ENCODE measurements at regions not wholly inside any gene's neighbourhood (a gene's known extent, or its start where the extent isn't known, plus 50 kb on each side); places are given as distances from the start of the nearest gene placed in this dataset.

DNA sequence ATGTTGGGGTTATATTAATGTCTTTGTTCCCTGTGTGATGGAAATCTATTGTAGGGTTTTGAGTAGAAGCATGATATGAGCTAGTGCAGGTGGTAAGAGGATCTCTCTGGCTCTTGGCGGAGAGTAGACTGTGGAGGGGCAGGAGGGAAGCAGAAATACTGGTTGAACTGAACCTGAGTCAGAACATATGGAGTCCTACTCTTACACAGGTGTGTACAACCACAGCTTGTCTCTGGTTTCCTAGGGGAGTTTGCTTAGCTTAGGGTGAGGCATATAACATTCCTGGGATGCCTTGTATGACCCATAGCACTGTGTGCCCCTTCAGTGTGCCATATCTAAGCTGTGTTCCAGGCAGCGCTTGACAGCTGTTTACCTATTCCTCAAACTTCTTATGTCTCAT lies 97.3 kb upstream of the GCFC2 start:
- DNase-seq (ENCODE audit: low read depth), result no peak
- TF ChIP-seq, protein P1, sequence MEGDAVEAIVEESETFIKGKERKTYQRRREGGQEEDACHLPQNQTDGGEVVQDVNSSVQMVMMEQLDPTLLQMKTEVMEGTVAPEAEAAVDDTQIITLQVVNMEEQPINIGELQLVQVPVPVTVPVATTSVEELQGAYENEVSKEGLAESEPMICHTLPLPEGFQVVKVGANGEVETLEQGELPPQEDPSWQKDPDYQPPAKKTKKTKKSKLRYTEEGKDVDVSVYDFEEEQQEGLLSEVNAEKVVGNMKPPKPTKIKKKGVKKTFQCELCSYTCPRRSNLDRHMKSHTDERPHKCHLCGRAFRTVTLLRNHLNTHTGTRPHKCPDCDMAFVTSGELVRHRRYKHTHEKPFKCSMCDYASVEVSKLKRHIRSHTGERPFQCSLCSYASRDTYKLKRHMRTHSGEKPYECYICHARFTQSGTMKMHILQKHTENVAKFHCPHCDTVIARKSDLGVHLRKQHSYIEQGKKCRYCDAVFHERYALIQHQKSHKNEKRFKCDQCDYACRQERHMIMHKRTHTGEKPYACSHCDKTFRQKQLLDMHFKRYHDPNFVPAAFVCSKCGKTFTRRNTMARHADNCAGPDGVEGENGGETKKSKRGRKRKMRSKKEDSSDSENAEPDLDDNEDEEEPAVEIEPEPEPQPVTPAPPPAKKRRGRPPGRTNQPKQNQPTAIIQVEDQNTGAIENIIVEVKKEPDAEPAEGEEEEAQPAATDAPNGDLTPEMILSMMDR (IDR thresholded peaks at IDR 0.05; ENCODE audit: low read depth, low read length, missing control alignments), result no peak
- no peak overlapping the region for H3K4me3 ChIP-seq (ENCODE audit: low read depth, low read length)
- in situ Hi-C loops (cut with HindIII; ENCODE audit: low sequenced_read_pairs), result no loop called here

DNA sequence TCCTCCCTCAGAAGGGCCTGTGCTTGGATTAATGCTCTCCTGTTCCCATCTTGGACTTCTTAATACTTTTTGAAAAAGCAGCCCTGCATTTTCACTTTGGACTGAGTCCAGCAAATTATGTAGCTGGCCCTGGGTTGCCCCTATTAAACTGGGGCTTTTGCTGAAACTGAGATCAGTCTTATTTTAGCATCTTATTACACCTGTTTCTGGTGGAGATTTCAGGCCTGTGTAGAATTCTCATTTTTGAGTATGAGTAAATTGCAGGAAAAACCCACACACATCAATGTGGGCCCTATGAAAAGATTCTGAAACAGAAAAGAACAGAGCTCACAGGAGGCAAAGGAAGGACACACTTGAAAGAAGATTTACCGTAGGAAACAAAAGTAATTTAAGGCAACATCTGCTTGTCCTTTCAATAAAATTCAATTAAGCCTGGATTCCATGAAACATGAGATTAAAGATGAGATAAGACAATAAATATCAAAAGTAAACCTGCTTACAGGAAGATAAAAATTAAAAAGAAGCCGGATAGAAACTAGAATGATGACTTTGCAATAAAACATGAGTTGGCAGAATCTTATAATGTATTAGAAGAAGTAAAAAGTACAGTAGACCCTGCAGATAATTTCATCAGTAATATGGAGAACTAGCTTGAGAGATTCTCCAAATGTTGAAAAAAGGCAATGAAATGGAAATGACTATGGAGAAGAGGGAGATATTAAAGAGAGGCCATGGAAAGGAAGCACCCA lies 90.7 kb upstream of the GCFC2 start:
- DNase-seq (ENCODE audit: low read depth), result no peak
- in situ Hi-C loops (cut with HindIII; ENCODE audit: low sequenced_read_pairs), result no loop called here
- TF ChIP-seq, protein P1 (IDR thresholded peaks at IDR 0.05; ENCODE audit: low read depth, low read length, missing control alignments), result no peak
- no peak overlapping the region for H3K4me3 ChIP-seq (ENCODE audit: low read depth, low read length)

DNA sequence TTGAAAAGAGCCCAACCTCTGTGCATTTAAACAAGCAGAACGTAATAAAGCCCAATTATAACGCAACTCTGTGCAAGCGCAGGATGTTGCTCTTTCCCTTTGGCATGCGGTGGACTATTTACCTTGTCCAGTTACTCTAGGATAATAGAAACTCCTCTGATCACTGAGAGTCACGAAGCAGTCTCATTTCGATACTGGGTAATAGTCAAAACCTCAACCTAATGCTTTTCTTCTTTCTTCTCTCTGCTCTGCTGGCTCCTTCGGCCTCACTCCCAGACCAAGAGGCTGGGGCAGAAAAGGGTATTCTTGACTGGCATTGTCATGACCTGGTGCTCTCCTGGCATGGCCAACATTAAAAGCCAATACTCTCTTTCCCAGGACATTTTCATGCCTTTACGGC lies 89.7 kb upstream of the GCFC2 start:
- DNase-seq (ENCODE audit: low read depth), result no peak
- in situ Hi-C loops (cut with HindIII; ENCODE audit: low sequenced_read_pairs), result no loop called here
- TF ChIP-seq, protein P1 (IDR thresholded peaks at IDR 0.05; ENCODE audit: low read depth, low read length, missing control alignments), result no peak
- H3K4me3 ChIP-seq (ENCODE audit: low read depth, low read length), result no peak overlapping the region

DNA sequence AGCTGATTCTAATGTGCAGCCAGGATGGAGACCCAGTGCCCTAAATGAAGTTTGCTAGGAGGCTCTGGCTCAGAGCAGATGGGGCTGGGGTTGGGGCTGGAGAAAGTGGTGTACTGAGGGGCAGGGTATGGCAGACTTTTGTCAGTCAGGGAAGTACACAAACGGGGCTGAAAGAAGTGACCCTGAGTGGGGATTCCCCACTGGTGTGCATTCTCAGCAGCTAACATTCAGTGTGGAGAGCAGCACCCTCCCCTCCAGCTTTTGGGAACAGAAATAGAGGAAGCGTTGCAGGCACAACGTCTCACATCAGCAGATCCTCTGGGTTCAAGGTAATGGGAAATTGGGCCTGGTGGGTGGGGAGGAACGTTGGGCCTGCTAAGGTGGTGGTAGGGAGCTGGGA lies 89.1 kb upstream of the GCFC2 start:
- in situ Hi-C loops (cut with HindIII; ENCODE audit: low sequenced_read_pairs), result no loop called here
- TF ChIP-seq, protein P1 (IDR thresholded peaks at IDR 0.05; ENCODE audit: low read depth, low read length, missing control alignments), result no peak
- DNase-seq (ENCODE audit: low read depth), result no peak
- no peak overlapping the region for H3K4me3 ChIP-seq (ENCODE audit: low read depth, low read length)

DNA sequence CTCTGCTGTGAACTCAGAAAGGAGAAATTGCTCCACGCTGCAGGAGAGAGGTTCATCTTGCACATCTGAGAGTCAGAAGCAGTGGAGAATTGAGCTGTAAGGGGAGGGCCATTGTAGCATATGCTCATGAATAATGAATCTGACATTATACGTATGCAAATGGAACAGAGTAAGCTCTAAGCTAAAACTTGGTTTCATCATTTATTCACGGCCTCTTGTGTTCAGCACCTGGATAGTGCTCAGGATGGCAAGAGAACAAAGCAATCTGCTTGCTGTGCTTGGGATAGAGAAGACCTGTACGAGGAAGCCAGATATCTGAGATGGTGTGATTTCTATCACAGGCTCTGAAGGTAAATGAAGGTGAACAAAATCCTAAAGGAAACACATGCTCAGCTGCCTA lies 87.9 kb upstream of the GCFC2 start:
- TF ChIP-seq, protein P1 (IDR thresholded peaks at IDR 0.05; ENCODE audit: low read depth, low read length, missing control alignments), result no peak
- H3K4me3 ChIP-seq (ENCODE audit: low read depth, low read length), result no peak overlapping the region
- DNase-seq (ENCODE audit: low read depth), result no peak
- in situ Hi-C loops (cut with HindIII; ENCODE audit: low sequenced_read_pairs), result no loop called here

DNA sequence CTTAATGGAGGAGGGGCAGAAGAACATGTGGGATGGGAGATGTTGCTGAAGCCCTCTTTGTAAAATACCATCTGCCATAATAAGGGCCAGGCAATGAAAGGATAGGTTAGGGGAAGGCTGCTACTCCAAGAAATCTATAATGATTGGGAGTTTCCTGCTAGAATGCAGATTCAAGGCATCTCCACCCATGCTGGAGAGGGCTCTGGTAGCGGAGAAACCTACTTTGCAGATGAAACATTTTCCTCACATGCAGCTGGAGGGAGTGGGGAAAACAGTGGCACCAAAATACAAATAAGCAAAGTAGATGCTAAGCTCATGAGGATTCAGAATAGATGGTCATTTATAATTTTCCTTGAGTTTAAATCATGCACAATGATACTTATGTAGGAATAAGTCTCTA lies 82.3 kb upstream of the GCFC2 start:
- in situ Hi-C loops (cut with HindIII; ENCODE audit: low sequenced_read_pairs), result no loop called here
- no peak for DNase-seq (ENCODE audit: low read depth)
- no peak overlapping the region for H3K4me3 ChIP-seq (ENCODE audit: low read depth, low read length)
- TF ChIP-seq, protein P1 (IDR thresholded peaks at IDR 0.05; ENCODE audit: low read depth, low read length, missing control alignments), result no peak

All from astrocyte of the cerebellum (primary cell).